ENCODE measurements at regions not wholly inside any gene's neighbourhood (a gene's known extent, or its start where the extent isn't known, plus 50 kb on each side); places are given as distances from the start of the nearest gene placed in this dataset.
A peak's percentile ranks its signal among the peaks of the same experiment; 100 is the strongest.

GRCh38 chrX:147781844-147782243 is 129.9 kb upstream of the FMR1 start:
- in situ Hi-C loops (cut with MboI; ENCODE audit: low sequenced_read_pairs, unreplicated experiment) = no loop called here
- no peak for TF ChIP-seq CTCF (IDR thresholded peaks at IDR 0.05; ENCODE audit: borderline replicate concordance, control extremely low read depth, extremely low read depth, insufficient read depth, missing control alignments)

GRCh38 chrX:147788641-147789350 is 122.9 kb upstream of the FMR1 start:
- in situ Hi-C loops (cut with MboI; ENCODE audit: low sequenced_read_pairs, unreplicated experiment) = no loop called here

More at GRCh38 chrX:147781844-147782243, 129.9 kb upstream of the FMR1 start:
- no peak for DNase-seq (ENCODE audit: low spot score)

GRCh38 chrX:147800663-147801062 is 111.1 kb upstream of the FMR1 start:
- in situ Hi-C loops (cut with MboI; ENCODE audit: low sequenced_read_pairs, unreplicated experiment) = no loop called here
- no peak for TF ChIP-seq CTCF (IDR thresholded peaks at IDR 0.05; ENCODE audit: borderline replicate concordance, control extremely low read depth, extremely low read depth, insufficient read depth, missing control alignments)
- DNase-seq (ENCODE audit: low spot score) = no peak

More at GRCh38 chrX:147788641-147789350, 122.9 kb upstream of the FMR1 start:
- no peak for DNase-seq (ENCODE audit: low spot score)
- no peak for TF ChIP-seq CTCF (IDR thresholded peaks at IDR 0.05; ENCODE audit: borderline replicate concordance, control extremely low read depth, extremely low read depth, insufficient read depth, missing control alignments)

- DNase-seq (ENCODE audit: low spot score) = peak; percentile 30
- in situ Hi-C loops (cut with MboI; ENCODE audit: low sequenced_read_pairs, unreplicated experiment) = no loop called here
- TF ChIP-seq CTCF (IDR thresholded peaks at IDR 0.05; ENCODE audit: borderline replicate concordance, control extremely low read depth, extremely low read depth, insufficient read depth, missing control alignments) = peak; percentile 17
These were observed 107.8 kb upstream of the FMR1 start for GRCh38 chrX:147803948-147804347.

GRCh38 chrX:147811803-147812202 is 99.9 kb upstream of the FMR1 start:
- no peak for TF ChIP-seq CTCF (IDR thresholded peaks at IDR 0.05; ENCODE audit: borderline replicate concordance, control extremely low read depth, extremely low read depth, insufficient read depth, missing control alignments)
- DNase-seq (ENCODE audit: low spot score) = no peak
- in situ Hi-C loops (cut with MboI; ENCODE audit: low sequenced_read_pairs, unreplicated experiment) = no loop called here

DNA sequence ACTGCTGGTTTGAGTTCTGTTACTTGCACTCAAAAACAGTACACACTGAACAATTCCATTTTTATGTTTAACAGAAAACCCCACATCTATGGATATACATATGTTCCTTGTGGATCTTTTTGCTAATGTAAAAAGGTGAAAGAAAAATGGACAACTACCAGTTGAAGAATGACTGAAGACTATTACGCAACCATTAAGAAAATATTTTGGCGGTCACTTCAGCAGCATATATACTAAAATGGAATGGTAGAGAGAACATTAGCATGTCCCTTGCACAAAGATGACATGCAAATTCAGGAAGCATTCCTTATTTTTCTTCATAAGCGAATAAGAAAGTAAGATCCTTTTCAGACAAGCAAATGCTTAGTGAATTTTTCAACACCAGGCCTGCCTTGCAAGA is 84.6 kb upstream of the FMR1 start:
- no peak for TF ChIP-seq CTCF (IDR thresholded peaks at IDR 0.05; ENCODE audit: borderline replicate concordance, control extremely low read depth, extremely low read depth, insufficient read depth, missing control alignments)
- in situ Hi-C loops (cut with MboI; ENCODE audit: low sequenced_read_pairs, unreplicated experiment) = no loop called here
- no peak for DNase-seq (ENCODE audit: low spot score)
